H9 (cell line): ENCODE measurements at regions not wholly inside any gene's neighbourhood (a gene's known extent, or its start where the extent isn't known, plus 50 kb on each side); places are given as distances from the start of the nearest gene placed in this dataset.
A peak's percentile ranks its signal among the peaks of the same experiment; 100 is the strongest.

Source experiments
- DNase-seq: peaks from one replicate; pipeline ENCODE4 v3.0.0-alpha.2; 2017
- H2AFZ ChIP-seq: one replicate; pipeline ENCODE4 v1.6.1; 2013; ENCODE audit warnings: mild to moderate bottlenecking, low read length, control low read depth, moderate library complexity
- H2AK5ac ChIP-seq: 2 replicates; pipeline ENCODE4 v1.6.1; 2013; ENCODE audit warnings: low read length, control low read depth, mixed read lengths; ENCODE audit not compliant: insufficient read length
- H2BK120ac ChIP-seq: one replicate; pipeline ENCODE4 v1.6.1; 2013; ENCODE audit warnings: low read depth, mild to moderate bottlenecking, low read length, control low read depth, inconsistent platforms; ENCODE audit not compliant: poor library complexity, severe bottlenecking
- H2BK12ac ChIP-seq: 2 replicates; pipeline ENCODE4 v1.6.1; 2013; ENCODE audit warnings: low read length, control low read depth, mixed read lengths, low read depth; ENCODE audit not compliant: insufficient read length
- H2BK15ac ChIP-seq: 2 replicates; pipeline ENCODE4 v1.6.1; 2013; ENCODE audit warnings: low read depth, low read length, control low read depth
- H2BK20ac ChIP-seq: one replicate; pipeline ENCODE4 v1.6.1; 2013; ENCODE audit warnings: low read depth, mild to moderate bottlenecking, low read length, control low read depth, inconsistent platforms; ENCODE audit not compliant: poor library complexity, severe bottlenecking
- H2BK5ac ChIP-seq: 2 replicates; pipeline ENCODE4 v1.6.1; 2013; ENCODE audit warnings: low read length, control low read depth, mixed read lengths; ENCODE audit not compliant: insufficient read length
- H3K14ac ChIP-seq: 2 replicates; pipeline ENCODE4 v1.6.1; 2013; ENCODE audit warnings: low read length, control low read depth; ENCODE audit not compliant: insufficient read depth
- H3K18ac ChIP-seq: 2 replicates; pipeline ENCODE4 v1.6.1; 2013; ENCODE audit warnings: low read depth, mild to moderate bottlenecking, mixed read lengths, low read length, control low read depth; ENCODE audit not compliant: insufficient read length
- H3K23ac ChIP-seq: 2 replicates; pipeline ENCODE4 v1.6.1; 2013; ENCODE audit warnings: low read length, control low read depth, mixed read lengths, low read depth; ENCODE audit not compliant: insufficient read length
- H3K23me2 ChIP-seq: 2 replicates; pipeline ENCODE4 v1.6.1; 2013; ENCODE audit warnings: low read depth, mild to moderate bottlenecking, mixed read lengths, low read length, control low read depth; ENCODE audit not compliant: insufficient read length, poor library complexity, severe bottlenecking
- H3K27ac ChIP-seq: 2 replicates; pipeline ENCODE4 v1.5.1; 2013; ENCODE audit warnings: low read length, control low read depth, mixed read lengths, low read depth; ENCODE audit not compliant: insufficient read length
- H3K27me3 ChIP-seq: 2 replicates; pipeline ENCODE4 v1.6.1; 2013; ENCODE audit warnings: low read length, control low read depth, inconsistent platforms; ENCODE audit not compliant: insufficient read depth
- H3K4ac ChIP-seq: 2 replicates; pipeline ENCODE4 v1.6.1; 2013; ENCODE audit warnings: low read depth, mild to moderate bottlenecking, control low read depth, inconsistent platforms, low read length, moderate library complexity
- H3K4me1 ChIP-seq: 2 replicates; pipeline ENCODE4 v1.6.1; 2013; ENCODE audit warnings: low read length, control low read depth, inconsistent platforms; ENCODE audit not compliant: insufficient read depth
- H3K4me2 ChIP-seq: 2 replicates; pipeline ENCODE4 v1.6.1; 2013; ENCODE audit warnings: low read length, control low read depth, mixed read lengths; ENCODE audit not compliant: insufficient read length, insufficient read depth
- H3K56ac ChIP-seq: 2 replicates; pipeline ENCODE4 v1.6.1; 2013; ENCODE audit warnings: low read depth, mild to moderate bottlenecking, mixed read lengths, low read length, control low read depth; ENCODE audit not compliant: insufficient read length
- H3K79me1 ChIP-seq: 2 replicates; pipeline ENCODE4 v1.6.1; 2013; ENCODE audit warnings: low read depth, mild to moderate bottlenecking, moderate library complexity, low read length, control low read depth, inconsistent platforms; ENCODE audit not compliant: insufficient read depth, poor library complexity, severe bottlenecking
- H3K79me2 ChIP-seq: 2 replicates; pipeline ENCODE4 v1.6.1; 2013; ENCODE audit warnings: low read length, control low read depth, inconsistent platforms; ENCODE audit not compliant: insufficient read depth
- H3K9ac ChIP-seq: 2 replicates; pipeline ENCODE4 v1.6.1; 2013; ENCODE audit warnings: low read length, control low read depth, mixed read lengths; ENCODE audit not compliant: insufficient read length; ENCODE audit errors: extremely low read depth
- H3K9me3 ChIP-seq: one replicate; pipeline ENCODE4 v1.6.1; 2013; ENCODE audit warnings: low read depth, low read length, inconsistent platforms; ENCODE audit not compliant: control insufficient read depth
- H3T11ph ChIP-seq: one replicate; pipeline ENCODE4 v1.6.1; 2013; ENCODE audit warnings: mild to moderate bottlenecking, low read length, control low read depth, inconsistent platforms
- H4K20me1 ChIP-seq: one replicate; pipeline ENCODE4 v1.6.1; 2013; ENCODE audit not compliant: control insufficient read depth, insufficient read length, insufficient read depth
- H4K5ac ChIP-seq: 2 replicates; pipeline ENCODE4 v1.6.1; 2013; ENCODE audit warnings: low read depth, mild to moderate bottlenecking, mixed read lengths, low read length, control low read depth; ENCODE audit not compliant: insufficient read length
- H4K8ac ChIP-seq: replicated peaks from 2 replicates; pipeline ENCODE4 v1.6.1; 2013; ENCODE audit warnings: low read length, control low read depth, mixed read lengths, low read depth; ENCODE audit not compliant: insufficient read length
- H4K91ac ChIP-seq: 2 replicates; pipeline ENCODE4 v1.6.1; 2013; ENCODE audit warnings: low read depth, mild to moderate bottlenecking, moderate library complexity, mixed read lengths, low read length, control low read depth; ENCODE audit not compliant: insufficient read length
- H3K27ac Mint-ChIP-seq, 3 experiments: 2 replicates in 2 of 3; 3 replicates in 1 of 3; pipeline ENCODE4 v1.8.0; 2020 to 2021; ENCODE audit warnings: mixed read lengths in 3 of 3, mild to moderate bottlenecking in 1 of 3, moderate library complexity in 1 of 3
- H3K27me3 Mint-ChIP-seq: 2 replicates; pipeline ENCODE4 v1.8.0; 2021; ENCODE audit warnings: low read depth, mild to moderate bottlenecking, moderate library complexity, mixed read lengths
- H3K36me3 Mint-ChIP-seq, 3 experiments: 2 replicates in 2 of 3; 3 replicates in 1 of 3; pipeline ENCODE4 v1.8.0; 2020 to 2021; ENCODE audit warnings: low read depth in 3 of 3, mixed read lengths in 3 of 3; ENCODE audit not compliant: insufficient read depth in 1 of 3
- H3K4me1 Mint-ChIP-seq, 2 experiments: 2 replicates each; pipeline ENCODE4 v1.8.0; 2020; ENCODE audit warnings: mixed read lengths in 2 of 2
- H3K4me3 Mint-ChIP-seq, 2 experiments: 2 replicates in 1 of 2; 3 replicates in 1 of 2; pipeline ENCODE4 v1.8.0; 2020 to 2021; ENCODE audit warnings: mild to moderate bottlenecking in 2 of 2, mixed read lengths in 2 of 2, moderate library complexity in 1 of 2
- H3K9me3 Mint-ChIP-seq, 2 experiments: 2 replicates in 1 of 2; 3 replicates in 1 of 2; pipeline ENCODE4 v1.8.0; 2020; ENCODE audit warnings: mild to moderate bottlenecking in 2 of 2, mixed read lengths in 2 of 2, moderate library complexity in 1 of 2
- WGBS: extraction: QIAGEN DNeasy Blood & Tissue Kit; methylation state at CpG from one replicate; pipeline ENCODE4 v1.1.7; 2013; ENCODE audit warnings: missing lambda C conversion rate, low lambda C conversion rate, mixed read lengths; ENCODE audit not compliant: insufficient read length; ENCODE audit errors: extremely low coverage; 5-methylcytosine and 5-hydroxymethylcytosine counted together
- TF ChIP-seq, protein P1 (sequence below): fragments of 200-600 bp; sonication (generic); conservative IDR thresholded peaks from 3 replicates; pipeline ENCODE4 v1.8.0; 2021; ENCODE audit warnings: antibody characterized with exemption, mild to moderate bottlenecking

DNA sequence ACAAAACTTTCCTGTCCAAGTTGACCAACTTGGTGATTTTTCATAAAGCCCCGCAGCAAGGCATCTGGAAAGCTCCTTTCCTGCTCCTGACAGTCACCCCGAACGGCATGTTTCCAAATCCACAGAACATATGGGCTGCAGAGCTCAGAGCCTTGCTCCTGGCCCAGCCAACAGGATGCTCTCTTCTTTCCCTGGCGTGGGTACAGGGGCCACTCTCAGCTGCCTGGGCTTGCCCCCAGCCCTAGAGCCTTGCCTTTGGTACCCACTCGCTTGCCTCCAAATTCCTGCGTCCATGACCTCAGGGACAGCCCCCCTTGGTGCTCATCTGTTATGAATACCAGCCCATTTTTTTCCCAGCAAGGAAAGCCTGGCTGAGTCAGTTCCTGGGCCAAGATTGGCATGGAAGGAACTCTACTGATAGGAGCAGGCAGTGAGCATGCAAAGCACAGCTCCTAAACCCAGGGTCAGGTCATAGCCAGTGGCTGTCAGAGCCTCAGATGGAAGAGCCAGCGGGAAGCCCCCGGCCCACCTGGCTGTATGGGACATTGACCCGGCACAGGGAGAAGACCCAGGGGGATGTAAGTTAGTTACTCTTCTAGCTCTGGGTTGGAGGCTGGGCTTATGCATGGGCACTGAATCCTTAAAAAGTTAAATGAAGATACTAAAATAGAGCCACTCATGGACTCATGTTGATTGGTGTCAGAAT, 105.3 kb upstream of the RTL1 start:
- H3K18ac ChIP-seq, result no peak overlapping the region

More for the DNA sequence above, 105.3 kb upstream of the RTL1 start:
- no peak overlapping the region for H4K8ac ChIP-seq
- no peak for DNase-seq
- H3K9me3 ChIP-seq, result no peaks in the 10 kb centered on the region
- no peak overlapping the region for H3K14ac ChIP-seq
- no peak overlapping the region for H2BK20ac ChIP-seq
- H2BK5ac ChIP-seq, result no peak overlapping the region
- no peak overlapping the region for H3K4me2 ChIP-seq
- H3K23ac ChIP-seq, result no peak overlapping the region
- WGBS, result no CpG with 5 or more reads among the region's 9 CpGs
- no peaks in the 10 kb centered on the region for H3K79me1 ChIP-seq
- peaks cover 0 to 6% (median 3%) of the 10 kb centered on the region in 3 experiments; a peak in 1 of 7 replicates for H3K36me3 Mint-ChIP-seq
- no peak overlapping the region for H2BK12ac ChIP-seq
- H3K27ac Mint-ChIP-seq, result 0 out of 7 replicates have a peak overlapping the region, but pooled peaks of 1 of the 3 experiments have one; percentile 64
- H3K4ac ChIP-seq, result no peak overlapping the region
- no peak overlapping the region for H4K5ac ChIP-seq
- no peaks in the 10 kb centered on the region for H3K23me2 ChIP-seq
- no peak overlapping the region for H2BK120ac ChIP-seq
- no peak overlapping the region for H2AK5ac ChIP-seq
- no peak overlapping the region for H3T11ph ChIP-seq
- no peak overlapping the region for H3K56ac ChIP-seq
- TF ChIP-seq, protein P1, sequence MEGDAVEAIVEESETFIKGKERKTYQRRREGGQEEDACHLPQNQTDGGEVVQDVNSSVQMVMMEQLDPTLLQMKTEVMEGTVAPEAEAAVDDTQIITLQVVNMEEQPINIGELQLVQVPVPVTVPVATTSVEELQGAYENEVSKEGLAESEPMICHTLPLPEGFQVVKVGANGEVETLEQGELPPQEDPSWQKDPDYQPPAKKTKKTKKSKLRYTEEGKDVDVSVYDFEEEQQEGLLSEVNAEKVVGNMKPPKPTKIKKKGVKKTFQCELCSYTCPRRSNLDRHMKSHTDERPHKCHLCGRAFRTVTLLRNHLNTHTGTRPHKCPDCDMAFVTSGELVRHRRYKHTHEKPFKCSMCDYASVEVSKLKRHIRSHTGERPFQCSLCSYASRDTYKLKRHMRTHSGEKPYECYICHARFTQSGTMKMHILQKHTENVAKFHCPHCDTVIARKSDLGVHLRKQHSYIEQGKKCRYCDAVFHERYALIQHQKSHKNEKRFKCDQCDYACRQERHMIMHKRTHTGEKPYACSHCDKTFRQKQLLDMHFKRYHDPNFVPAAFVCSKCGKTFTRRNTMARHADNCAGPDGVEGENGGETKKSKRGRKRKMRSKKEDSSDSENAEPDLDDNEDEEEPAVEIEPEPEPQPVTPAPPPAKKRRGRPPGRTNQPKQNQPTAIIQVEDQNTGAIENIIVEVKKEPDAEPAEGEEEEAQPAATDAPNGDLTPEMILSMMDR, result no peak
- H4K20me1 ChIP-seq, result no peaks in the 10 kb centered on the region
- no peaks in the 10 kb centered on the region for H3K4me1 ChIP-seq
- no peak overlapping the region for H4K91ac ChIP-seq
- peaks cover 8 to 12% of the 10 kb centered on the region in 2 experiments for H3K9me3 Mint-ChIP-seq
- H2BK15ac ChIP-seq, result no peak overlapping the region
- H3K4me3 Mint-ChIP-seq, result no peak overlapping the region
- no peak overlapping the region for H3K9ac ChIP-seq
- peaks cover 7 to 8% of the 10 kb centered on the region in 2 experiments; a peak in 3 of 4 replicates for H3K4me1 Mint-ChIP-seq
- no peaks in the 10 kb centered on the region; the same call in 1 of the 2 replicates for H3K27me3 ChIP-seq
- no peak overlapping the region for H3K27ac ChIP-seq
- H3K79me2 ChIP-seq, result no peaks in the 10 kb centered on the region
- no peak overlapping the region for H2AFZ ChIP-seq
- peaks cover 5% of the 10 kb centered on the region for H3K27me3 Mint-ChIP-seq
